ENCODE measurements at regions not wholly inside any gene's neighbourhood (a gene's known extent, or its start where the extent isn't known, plus 50 kb on each side); places are given as distances from the start of the nearest gene placed in this dataset.

GRCh38 chr6:106895703-106896040, 78.9 kb downstream of the CD24 start:
- H2AFZ ChIP-seq (ENCODE audit: low read depth, low read length) = no peak overlapping the region
- H3K4me1 ChIP-seq (ENCODE audit: insufficient read depth, low read length) = no peaks in the 10 kb centered on the region
- no peaks in the 10 kb centered on the region for H3K36me3 ChIP-seq (ENCODE audit: insufficient read depth, low read length)
- no peak overlapping the region for H3K4me3 ChIP-seq (ENCODE audit: low read length)
- no peaks in the 10 kb centered on the region for H3K27me3 ChIP-seq (ENCODE audit: insufficient read depth, low read length)
- no peaks in the 10 kb centered on the region for H3K9me3 ChIP-seq (ENCODE audit: low read length)

GRCh38 chr6:106894978-106895702, 79.4 kb downstream of the CD24 start:
- Histone ChIP-seq H3K4me3 (ENCODE audit: low read length) (no peak overlapping the region), H3K9me3 (ENCODE audit: low read length) (no peaks in the 10 kb centered on the region), H3K36me3 (ENCODE audit: insufficient read depth, low read length) (no peaks in the 10 kb centered on the region), H3K27me3 (ENCODE audit: insufficient read depth, low read length) (no peaks in the 10 kb centered on the region), H2AFZ (ENCODE audit: low read depth, low read length) (no peak overlapping the region), H3K4me1 (ENCODE audit: insufficient read depth, low read length) (no peaks in the 10 kb centered on the region)

- Histone ChIP-seq H3K9me3 (ENCODE audit: low read length) (no peaks in the 10 kb centered on the region), H3K4me1 (ENCODE audit: insufficient read depth, low read length) (no peaks in the 10 kb centered on the region), H2AFZ (ENCODE audit: low read depth, low read length) (no peak overlapping the region), H3K4me3 (ENCODE audit: low read length) (no peak overlapping the region), H3K27me3 (ENCODE audit: insufficient read depth, low read length) (no peaks in the 10 kb centered on the region), H3K36me3 (ENCODE audit: insufficient read depth, low read length) (no peaks in the 10 kb centered on the region)
Observed at GRCh38 chr6:106892186-106892585, 82.3 kb downstream of the CD24 start.

- H3K36me3 ChIP-seq (ENCODE audit: insufficient read depth, low read length) = no peaks in the 10 kb centered on the region
- no peaks in the 10 kb centered on the region for H3K27me3 ChIP-seq (ENCODE audit: insufficient read depth, low read length)
- no peak overlapping the region for H3K4me3 ChIP-seq (ENCODE audit: low read length)
- H2AFZ ChIP-seq (ENCODE audit: low read depth, low read length) = no peak overlapping the region
- no peaks in the 10 kb centered on the region for H3K4me1 ChIP-seq (ENCODE audit: insufficient read depth, low read length)
- no peaks in the 10 kb centered on the region for H3K9me3 ChIP-seq (ENCODE audit: low read length)
Observed at GRCh38 chr6:106890447-106890846, 84.1 kb downstream of the CD24 start.

GRCh38 chr6:106889692-106890091, 84.8 kb downstream of the CD24 start:
- no peak overlapping the region for H3K4me3 ChIP-seq (ENCODE audit: low read length)
- H2AFZ ChIP-seq (ENCODE audit: low read depth, low read length) = no peak overlapping the region
- no peaks in the 10 kb centered on the region for H3K36me3 ChIP-seq (ENCODE audit: insufficient read depth, low read length)
- H3K4me1 ChIP-seq (ENCODE audit: insufficient read depth, low read length) = no peaks in the 10 kb centered on the region
- H3K27me3 ChIP-seq (ENCODE audit: insufficient read depth, low read length) = no peaks in the 10 kb centered on the region
- no peaks in the 10 kb centered on the region for H3K9me3 ChIP-seq (ENCODE audit: low read length)

- H2AFZ ChIP-seq (ENCODE audit: low read depth, low read length) = no peak overlapping the region
- H3K36me3 ChIP-seq (ENCODE audit: insufficient read depth, low read length) = no peaks in the 10 kb centered on the region
- H3K9me3 ChIP-seq (ENCODE audit: low read length) = no peaks in the 10 kb centered on the region
- H3K4me1 ChIP-seq (ENCODE audit: insufficient read depth, low read length) = no peaks in the 10 kb centered on the region
- H3K27me3 ChIP-seq (ENCODE audit: insufficient read depth, low read length) = no peaks in the 10 kb centered on the region
- no peak overlapping the region for H3K4me3 ChIP-seq (ENCODE audit: low read length)
Observed at GRCh38 chr6:106886922-106887797, 87.4 kb downstream of the CD24 start.

GRCh38 chr6:106886081-106886843, 88.3 kb downstream of the CD24 start:
- no peaks in the 10 kb centered on the region for H3K27me3 ChIP-seq (ENCODE audit: insufficient read depth, low read length)
- no peak overlapping the region for H2AFZ ChIP-seq (ENCODE audit: low read depth, low read length)
- H3K9me3 ChIP-seq (ENCODE audit: low read length) = no peaks in the 10 kb centered on the region
- no peaks in the 10 kb centered on the region for H3K36me3 ChIP-seq (ENCODE audit: insufficient read depth, low read length)
- no peak overlapping the region for H3K4me3 ChIP-seq (ENCODE audit: low read length)
- H3K4me1 ChIP-seq (ENCODE audit: insufficient read depth, low read length) = no peaks in the 10 kb centered on the region

- H3K36me3 ChIP-seq (ENCODE audit: insufficient read depth, low read length) = no peaks in the 10 kb centered on the region
- no peaks in the 10 kb centered on the region for H3K27me3 ChIP-seq (ENCODE audit: insufficient read depth, low read length)
- no peak overlapping the region for H2AFZ ChIP-seq (ENCODE audit: low read depth, low read length)
- no peaks in the 10 kb centered on the region for H3K9me3 ChIP-seq (ENCODE audit: low read length)
- no peak overlapping the region for H3K4me3 ChIP-seq (ENCODE audit: low read length)
- no peaks in the 10 kb centered on the region for H3K4me1 ChIP-seq (ENCODE audit: insufficient read depth, low read length)
Observed at GRCh38 chr6:106885679-106886078, 88.8 kb downstream of the CD24 start.

- H2AFZ ChIP-seq (ENCODE audit: low read depth, low read length) = no peak overlapping the region
- H3K9me3 ChIP-seq (ENCODE audit: low read length) = no peaks in the 10 kb centered on the region
Observed at GRCh38 chr6:106884576-106884975, 90.0 kb downstream of the CD24 start.

GRCh38 chr6:106883808-106884262, 90.7 kb downstream of the CD24 start:
- no peak overlapping the region for H3K4me3 ChIP-seq (ENCODE audit: low read length)
- H3K27me3 ChIP-seq (ENCODE audit: insufficient read depth, low read length) = no peaks in the 10 kb centered on the region
- no peaks in the 10 kb centered on the region for H3K4me1 ChIP-seq (ENCODE audit: insufficient read depth, low read length)
- no peaks in the 10 kb centered on the region for H3K9me3 ChIP-seq (ENCODE audit: low read length)
- H2AFZ ChIP-seq (ENCODE audit: low read depth, low read length) = no peak overlapping the region
- no peaks in the 10 kb centered on the region for H3K36me3 ChIP-seq (ENCODE audit: insufficient read depth, low read length)

More at GRCh38 chr6:106884576-106884975, 90.0 kb downstream of the CD24 start:
- Histone ChIP-seq H3K4me1 (ENCODE audit: insufficient read depth, low read length) (no peaks in the 10 kb centered on the region), H3K36me3 (ENCODE audit: insufficient read depth, low read length) (no peaks in the 10 kb centered on the region), H3K27me3 (ENCODE audit: insufficient read depth, low read length) (no peaks in the 10 kb centered on the region), H3K4me3 (ENCODE audit: low read length) (no peak overlapping the region)

- H2AFZ ChIP-seq (ENCODE audit: low read depth, low read length) = no peak overlapping the region
- H3K4me1 ChIP-seq (ENCODE audit: insufficient read depth, low read length) = no peaks in the 10 kb centered on the region
- no peaks in the 10 kb centered on the region for H3K9me3 ChIP-seq (ENCODE audit: low read length)
- no peaks in the 10 kb centered on the region for H3K27me3 ChIP-seq (ENCODE audit: insufficient read depth, low read length)
- H3K36me3 ChIP-seq (ENCODE audit: insufficient read depth, low read length) = no peaks in the 10 kb centered on the region
- no peak overlapping the region for H3K4me3 ChIP-seq (ENCODE audit: low read length)
Observed at GRCh38 chr6:106882601-106883518, 91.7 kb downstream of the CD24 start.

- Histone ChIP-seq H3K4me1 (ENCODE audit: insufficient read depth, low read length) (no peaks in the 10 kb centered on the region), H3K9me3 (ENCODE audit: low read length) (no peaks in the 10 kb centered on the region), H3K27me3 (ENCODE audit: insufficient read depth, low read length) (no peaks in the 10 kb centered on the region), H3K36me3 (ENCODE audit: insufficient read depth, low read length) (no peaks in the 10 kb centered on the region), H2AFZ (ENCODE audit: low read depth, low read length) (no peak overlapping the region), H3K4me3 (ENCODE audit: low read length) (no peak overlapping the region)
Observed at GRCh38 chr6:106882138-106882537, 92.4 kb downstream of the CD24 start.
